ENCODE measurements at regions not wholly inside any gene's neighbourhood (a gene's known extent, or its start where the extent isn't known, plus 50 kb on each side); places are given as distances from the start of the nearest gene placed in this dataset. TPM values are rescaled to one million over a fixed set of nuclear protein-coding genes. Genes with fewer than 3 reads are reported as not detected.
"Not testable (repeated sequence)": the region's sequence is repeated elsewhere in the genome, so short reads cannot be mapped to it uniquely, and the experiment has no call there.

GRCh38 chr3:27554706-27555105, 70.5 kb upstream of the SLC4A7 start:
- DNase-seq: no peak

GRCh38 chr3:27553886-27554540, 69.8 kb upstream of the SLC4A7 start:
- no peak for DNase-seq

- not testable (repeated sequence) for DNase-seq
Measured at GRCh38 chr3:27552708-27553107, 68.5 kb upstream of the SLC4A7 start.

- not testable (repeated sequence) for DNase-seq
Measured at GRCh38 chr3:27551413-27551812, 67.2 kb upstream of the SLC4A7 start.

- no peak for DNase-seq
Measured at GRCh38 chr3:27545061-27545460, 60.9 kb upstream of the SLC4A7 start.

- no peak for DNase-seq
Measured at GRCh38 chr3:27544372-27544865, 60.2 kb upstream of the SLC4A7 start.

- DNase-seq: no peak
Measured at GRCh38 chr3:27542476-27542875, 58.3 kb upstream of the SLC4A7 start.

- no peak for DNase-seq
Measured at GRCh38 chr3:27540231-27540630, 56.0 kb upstream of the SLC4A7 start.

GRCh38 chr3:27536491-27536890, 52.3 kb upstream of the SLC4A7 start:
- DNase-seq: no peak

GRCh38 chr3:27535809-27536392, 51.7 kb upstream of the SLC4A7 start:
- no peak for DNase-seq

GRCh38 chr3:27533718-27534573, 49.8 kb upstream of the SLC4A7 start:
- DNase-seq: no peak

Small RNAs in the stretch of these regions (small RNA-seq; reads per million reads assigned to genes)
- gene AC098614.2 (ENCODE audit: low replicate concordance): not detected
- gene RF00019 (ENCODE audit: low replicate concordance): not detected

Data from tongue (tissue), 2 donors.